K562 (cell line): ENCODE measurements at regions not wholly inside any gene's neighbourhood (a gene's known extent, or its start where the extent isn't known, plus 50 kb on each side); places are given as distances from the start of the nearest gene placed in this dataset.

Source experiments
- CBX3 ChIP-seq, 2 experiments: IDR thresholded peaks; 1 replicate in 1 of 2; 2 replicates in 1 of 2; pipeline ENCODE4 v1.6.1; 2012; ENCODE audit warnings: inconsistent platforms in 2 of 2, low read length in 2 of 2, borderline replicate concordance in 1 of 2, control low read depth in 1 of 2
- DDX20 ChIP-seq: fragments of 450-650 bp; IDR thresholded peaks from 2 replicates; pipeline ENCODE4 v1.6.1; 2016; ENCODE audit warnings: missing genetic modification characterization, low read depth, mild to moderate bottlenecking, missing compliant biosample characterization, moderate library complexity
- EP300 ChIP-seq: IDR thresholded peaks from 2 replicates; pipeline ENCODE4 v1.6.1; 2012; ENCODE audit warnings: low read length, improper control_type of control experiment
- SETDB1 ChIP-seq: IDR thresholded peaks from one replicate; pipeline ENCODE4 v1.6.1; 2012; ENCODE audit warnings: low read length, control low read depth, inconsistent platforms
- TCF7L2 ChIP-seq: fragments of 150-350 bp; IDR thresholded peaks from 2 replicates; pipeline ENCODE4 v1.6.1; 2016; ENCODE audit warnings: low read depth, mild to moderate bottlenecking, low read length, moderate library complexity
- TRIM28 ChIP-seq: fragments of 450-650 bp; IDR thresholded peaks from 2 replicates; pipeline ENCODE4 v1.6.1; 2017
- ZBTB1 ChIP-seq: sonication (generic); formaldehyde crosslinking; IDR thresholded peaks from 2 replicates; pipeline ENCODE4 v1.8.1; 2023; ENCODE audit warnings: missing genetic modification reagents, low read depth, mild to moderate bottlenecking, borderline replicate concordance
- ZNF140 ChIP-seq: fragments of 250-450 bp; sonication (Bioruptor Pico); IDR thresholded peaks from 2 replicates; pipeline ENCODE4 v1.8.0; 2021; ENCODE audit warnings: moderate library complexity, mild to moderate bottlenecking, inconsistent platforms
- TF ChIP-seq, protein P1 (sequence below), 3 experiments: IDR thresholded peaks in 2 of 3; conservative IDR thresholded peaks in 1 of 3; 2 replicates each; pipeline ENCODE4 v1.5.1; 2011 to 2012; ENCODE audit warnings: low read length in 3 of 3, mild to moderate bottlenecking in 3 of 3, control low read depth in 2 of 3, improper control_type of control experiment in 1 of 3, inconsistent platforms in 1 of 3, low read depth in 1 of 3, mixed read lengths in 1 of 3, moderate library complexity in 1 of 3; ENCODE audit not compliant: insufficient read depth in 2 of 3
- TF ChIP-seq, protein P2 (sequence below): fragments of 250-450 bp; sonication (Bioruptor Pico); IDR thresholded peaks from 2 replicates; pipeline ENCODE4 v1.9.0; 2021; ENCODE audit warnings: mild to moderate bottlenecking
- TF ChIP-seq, protein P3 (sequence below): fragments of 450-650 bp; conservative IDR thresholded peaks from 2 replicates; pipeline ENCODE4 v1.6.1; 2016; ENCODE audit warnings: missing genetic modification characterization, low read depth, mild to moderate bottlenecking, control low read depth, missing compliant biosample characterization
- TF ChIP-seq, protein P4 (sequence below): sonication (generic); formaldehyde crosslinking; IDR thresholded peaks from 2 replicates; pipeline ENCODE4 v1.9.0; 2022; ENCODE audit warnings: mild to moderate bottlenecking, missing genetic modification reagents

DNA sequence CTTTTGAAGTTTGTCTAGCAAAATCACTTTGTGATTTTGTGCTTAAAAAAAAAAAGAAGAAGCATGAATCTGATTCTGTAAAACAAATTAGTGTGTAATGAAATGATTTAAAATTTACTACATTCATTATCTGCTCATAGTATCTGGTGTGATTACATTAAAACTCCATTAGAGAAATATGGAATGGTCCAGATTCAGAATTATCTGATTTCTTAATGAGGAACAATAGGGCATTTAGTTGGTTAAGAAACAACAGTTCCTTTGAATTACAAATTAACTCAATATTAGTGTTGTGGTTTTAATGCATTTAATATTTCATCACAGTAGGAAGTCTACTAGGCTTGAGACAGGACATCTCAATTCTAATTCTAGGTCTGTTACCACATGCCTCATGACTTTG, 57.9 kb upstream of the PDHA1 start:
- TF ChIP-seq, protein P1, sequence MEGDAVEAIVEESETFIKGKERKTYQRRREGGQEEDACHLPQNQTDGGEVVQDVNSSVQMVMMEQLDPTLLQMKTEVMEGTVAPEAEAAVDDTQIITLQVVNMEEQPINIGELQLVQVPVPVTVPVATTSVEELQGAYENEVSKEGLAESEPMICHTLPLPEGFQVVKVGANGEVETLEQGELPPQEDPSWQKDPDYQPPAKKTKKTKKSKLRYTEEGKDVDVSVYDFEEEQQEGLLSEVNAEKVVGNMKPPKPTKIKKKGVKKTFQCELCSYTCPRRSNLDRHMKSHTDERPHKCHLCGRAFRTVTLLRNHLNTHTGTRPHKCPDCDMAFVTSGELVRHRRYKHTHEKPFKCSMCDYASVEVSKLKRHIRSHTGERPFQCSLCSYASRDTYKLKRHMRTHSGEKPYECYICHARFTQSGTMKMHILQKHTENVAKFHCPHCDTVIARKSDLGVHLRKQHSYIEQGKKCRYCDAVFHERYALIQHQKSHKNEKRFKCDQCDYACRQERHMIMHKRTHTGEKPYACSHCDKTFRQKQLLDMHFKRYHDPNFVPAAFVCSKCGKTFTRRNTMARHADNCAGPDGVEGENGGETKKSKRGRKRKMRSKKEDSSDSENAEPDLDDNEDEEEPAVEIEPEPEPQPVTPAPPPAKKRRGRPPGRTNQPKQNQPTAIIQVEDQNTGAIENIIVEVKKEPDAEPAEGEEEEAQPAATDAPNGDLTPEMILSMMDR (IDR thresholded peaks at IDR 0.05 in 2 of 3, conservative IDR thresholded peaks at IDR 0.05 in 1 of 3; ENCODE audit: insufficient read depth in 2 of 3, low read depth in 1 of 3, low read length in 3 of 3): no peak
- TF ChIP-seq TRIM28: no peak
- no peak for TF ChIP-seq EP300
- TF ChIP-seq ZNF140 (CRISPR knock-in tag): no peak
- TF ChIP-seq, protein P2, sequence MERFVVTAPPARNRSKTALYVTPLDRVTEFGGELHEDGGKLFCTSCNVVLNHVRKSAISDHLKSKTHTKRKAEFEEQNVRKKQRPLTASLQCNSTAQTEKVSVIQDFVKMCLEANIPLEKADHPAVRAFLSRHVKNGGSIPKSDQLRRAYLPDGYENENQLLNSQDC (CRISPR knock-in tag): no peak
- TF ChIP-seq ZBTB1: no peak
- TF ChIP-seq TCF7L2: no peak
- no peak for TF ChIP-seq CBX3 (IDR thresholded peaks at IDR 0.05; ENCODE audit: borderline replicate concordance in 1 of 2, low read length in 2 of 2)
- TF ChIP-seq, protein P3, sequence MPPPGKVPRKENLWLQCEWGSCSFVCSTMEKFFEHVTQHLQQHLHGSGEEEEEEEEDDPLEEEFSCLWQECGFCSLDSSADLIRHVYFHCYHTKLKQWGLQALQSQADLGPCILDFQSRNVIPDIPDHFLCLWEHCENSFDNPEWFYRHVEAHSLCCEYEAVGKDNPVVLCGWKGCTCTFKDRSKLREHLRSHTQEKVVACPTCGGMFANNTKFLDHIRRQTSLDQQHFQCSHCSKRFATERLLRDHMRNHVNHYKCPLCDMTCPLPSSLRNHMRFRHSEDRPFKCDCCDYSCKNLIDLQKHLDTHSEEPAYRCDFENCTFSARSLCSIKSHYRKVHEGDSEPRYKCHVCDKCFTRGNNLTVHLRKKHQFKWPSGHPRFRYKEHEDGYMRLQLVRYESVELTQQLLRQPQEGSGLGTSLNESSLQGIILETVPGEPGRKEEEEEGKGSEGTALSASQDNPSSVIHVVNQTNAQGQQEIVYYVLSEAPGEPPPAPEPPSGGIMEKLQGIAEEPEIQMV (tag): no peak
- TF ChIP-seq DDX20 (tag): no peak
- TF ChIP-seq, protein P4, sequence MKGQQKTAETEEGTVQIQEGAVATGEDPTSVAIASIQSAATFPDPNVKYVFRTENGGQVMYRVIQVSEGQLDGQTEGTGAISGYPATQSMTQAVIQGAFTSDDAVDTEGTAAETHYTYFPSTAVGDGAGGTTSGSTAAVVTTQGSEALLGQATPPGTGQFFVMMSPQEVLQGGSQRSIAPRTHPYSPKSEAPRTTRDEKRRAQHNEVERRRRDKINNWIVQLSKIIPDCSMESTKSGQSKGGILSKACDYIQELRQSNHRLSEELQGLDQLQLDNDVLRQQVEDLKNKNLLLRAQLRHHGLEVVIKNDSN: no peak
- TF ChIP-seq SETDB1: no peak
